Activated CD4-positive, alpha-beta T cell treated with anti-CD3 and anti-CD28 coated beads, Interleukin-2, Interleukin-6, amounts not matched to agents 100 ng/mL and 50 ng/mL, durations not matched to agents 16 hours and 8 hours (primary cell): ENCODE measurements at regions not wholly inside any gene's neighbourhood (a gene's known extent, or its start where the extent isn't known, plus 50 kb on each side); places are given as distances from the start of the nearest gene placed in this dataset.
"Not testable (repeated sequence)": the region's sequence is repeated elsewhere in the genome, so short reads cannot be mapped to it uniquely, and the experiment has no call there.

ENCODE experiments used
- DNase-seq: peaks from one replicate; pipeline ENCODE4 v3.0.0-alpha.2; 2020

GRCh38 chr3:127435299-127435698 lies 147.5 kb upstream of the PRR20G start:
- not testable (repeated sequence) for DNase-seq

- DNase-seq, result no peak
These were observed 143.2 kb upstream of the PRR20G start for GRCh38 chr3:127431066-127431465.

DNA sequence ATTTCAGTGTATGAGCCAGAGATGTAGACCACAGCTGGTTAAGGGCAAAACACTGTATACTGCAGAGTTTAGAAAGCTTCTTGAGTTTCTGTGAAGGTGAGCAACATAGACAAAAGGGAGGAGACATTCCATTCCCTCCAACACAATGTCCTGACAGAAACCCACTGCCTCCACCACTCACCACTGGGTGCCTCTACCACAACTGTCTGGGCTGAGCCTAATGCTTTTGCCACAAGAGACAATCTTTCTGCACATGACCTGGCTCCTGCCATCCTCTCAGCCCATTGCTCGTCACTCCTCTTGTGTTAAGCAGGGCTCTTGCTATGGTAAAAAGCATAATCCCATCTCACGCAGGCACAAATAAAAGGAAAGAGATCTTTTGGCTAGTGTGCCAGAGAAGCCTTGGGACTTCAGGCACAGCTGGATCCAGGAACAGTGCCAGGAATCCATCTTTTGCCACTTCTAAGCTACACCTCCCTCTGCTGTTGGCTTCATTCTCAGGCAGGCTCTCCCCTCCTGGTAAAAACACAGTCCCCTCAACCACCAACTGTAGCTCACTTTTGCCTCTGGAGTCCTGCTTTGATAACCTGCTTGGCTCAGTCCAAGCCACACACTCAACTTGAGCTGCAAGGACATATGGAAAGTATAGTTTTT lies 140.6 kb upstream of the PRR20G start:
- DNase-seq, result no peak

DNA sequence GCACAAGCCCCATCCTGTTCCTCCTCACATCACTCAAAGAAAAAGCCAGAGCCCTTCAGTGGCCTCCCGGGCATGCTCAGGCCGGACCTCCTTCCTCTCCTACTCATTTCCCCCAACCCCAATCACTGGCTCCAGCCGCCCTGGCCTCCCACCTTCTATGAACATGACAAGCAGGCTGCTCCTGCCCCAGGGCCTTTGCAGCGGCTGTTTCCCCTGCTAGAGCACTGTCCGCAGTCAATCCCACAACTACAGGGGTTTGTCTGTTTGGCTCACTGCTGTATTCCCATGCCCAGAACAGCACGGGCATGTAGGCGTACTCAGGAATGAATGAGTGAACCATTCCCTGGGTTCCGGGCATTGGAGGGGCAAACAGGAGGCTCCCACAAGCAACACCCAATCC lies 139.8 kb upstream of the PRR20G start:
- no peak for DNase-seq

- DNase-seq, result no peak
These were observed 139.3 kb upstream of the PRR20G start for GRCh38 chr3:127427156-127427555.

DNA sequence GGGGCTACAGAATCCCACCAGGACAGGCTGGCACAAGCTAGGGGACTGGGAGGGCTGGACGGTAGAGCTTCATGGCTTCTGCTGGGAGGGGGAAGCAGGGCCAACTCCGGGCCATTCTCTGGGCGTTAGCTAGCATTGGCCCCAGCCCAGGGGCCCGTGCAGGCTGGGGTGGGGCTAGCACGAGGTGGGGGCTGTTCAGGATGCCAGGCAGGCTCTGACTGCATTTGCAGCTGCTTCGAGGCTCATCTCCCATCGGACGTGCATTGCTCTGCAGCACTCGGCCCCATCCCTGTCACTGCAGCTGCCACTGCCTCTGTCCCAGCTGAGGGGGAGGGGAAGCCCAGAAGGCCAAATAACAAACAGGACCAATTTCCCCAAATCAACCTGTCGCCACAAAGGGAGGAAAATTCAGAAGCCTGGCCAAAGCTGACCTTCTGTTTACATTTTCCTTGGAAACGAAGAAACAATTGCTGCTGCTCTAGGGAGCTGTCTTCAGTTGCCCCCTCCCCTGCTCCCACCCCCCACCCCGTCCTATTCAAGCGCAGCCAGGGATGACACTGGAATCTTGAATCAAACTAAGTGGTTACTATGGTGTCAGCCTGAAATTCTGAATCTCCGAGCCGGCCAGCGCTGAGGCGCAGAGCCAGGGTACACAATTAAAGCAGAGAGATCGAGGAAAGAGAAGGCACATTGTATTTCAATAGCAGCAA lies 138.8 kb upstream of the PRR20G start:
- DNase-seq, result no peak

DNA sequence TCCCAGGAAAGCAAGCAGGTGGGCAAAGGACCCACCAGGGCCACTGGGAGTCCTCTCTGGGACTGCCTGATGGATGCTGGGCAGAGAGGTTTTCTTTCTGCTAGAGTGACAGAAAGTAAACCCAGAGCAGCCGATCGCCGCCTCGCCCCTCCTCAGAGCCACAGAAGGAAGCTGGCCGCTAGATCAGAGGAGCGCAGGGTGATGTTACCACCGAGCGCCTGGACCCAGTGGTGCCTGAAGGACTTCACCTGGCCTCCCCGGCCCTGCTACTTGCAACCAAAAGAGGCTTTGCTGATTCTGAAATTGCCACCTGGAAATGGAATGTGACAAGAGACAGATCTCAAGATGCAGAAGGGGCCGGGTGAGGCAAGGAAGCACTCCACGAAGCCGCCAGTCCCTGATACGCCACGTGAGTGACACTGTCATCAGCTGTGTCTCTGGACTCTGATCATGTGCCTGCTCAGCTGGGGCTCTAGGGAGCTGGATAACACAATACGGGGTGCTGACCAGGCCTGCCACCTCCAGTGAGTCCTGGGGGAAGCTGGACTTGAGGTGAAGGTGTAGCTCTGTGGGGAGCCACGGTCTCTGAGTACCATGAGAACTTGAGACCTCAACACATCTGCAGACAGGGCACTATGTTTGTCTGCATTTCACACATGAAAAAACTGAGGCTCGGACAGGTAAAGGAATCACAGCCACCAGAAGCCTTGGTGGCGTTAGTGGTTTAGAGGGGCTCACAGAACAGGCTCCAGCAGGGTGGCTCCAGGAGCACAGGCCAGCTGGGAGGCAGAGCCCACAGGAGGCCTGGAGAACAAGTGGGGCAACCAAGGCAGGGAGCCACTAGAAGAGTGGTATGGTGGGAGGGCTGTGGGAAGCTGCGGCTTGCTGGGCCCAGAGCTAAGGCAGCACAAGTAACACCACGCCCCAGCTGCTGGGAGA lies 137.9 kb upstream of the PRR20G start:
- no peak for DNase-seq

DNA sequence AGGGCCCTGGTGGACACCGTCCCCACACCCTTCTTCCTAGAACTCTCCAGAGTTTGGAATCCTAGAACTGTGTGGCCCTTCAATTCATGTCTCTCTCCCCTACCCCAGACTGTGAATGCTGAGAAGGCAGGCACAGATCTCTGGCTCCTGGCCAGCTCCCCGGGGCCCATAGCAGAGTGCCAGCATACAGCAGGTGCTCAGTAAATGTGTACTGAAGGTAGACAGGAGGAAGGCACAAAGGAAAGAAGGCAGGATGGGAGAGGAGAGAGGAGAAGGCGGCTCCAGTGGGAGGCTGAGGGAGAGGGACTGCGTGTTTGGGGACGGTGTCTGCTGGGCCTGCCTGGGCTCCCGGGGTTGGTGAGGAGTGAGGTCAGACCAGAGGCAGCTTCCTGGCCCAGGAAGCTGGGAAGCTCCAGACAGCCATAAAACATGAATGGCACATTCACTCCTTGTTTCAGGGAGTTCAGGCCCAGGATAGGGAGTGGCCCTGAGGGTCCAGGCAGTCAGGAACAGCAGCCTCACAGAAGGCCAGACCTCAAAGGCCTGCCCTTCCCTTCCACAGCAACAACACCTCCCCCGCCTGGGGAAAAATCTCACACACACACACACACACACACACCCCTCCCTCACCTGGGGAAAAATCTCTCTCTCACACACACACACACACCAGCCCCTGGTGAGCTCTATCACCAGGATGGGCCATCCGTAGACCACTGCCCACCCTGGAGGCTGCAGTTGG lies 137.1 kb upstream of the PRR20G start:
- no peak for DNase-seq

GRCh38 chr3:127423856-127424765 lies 136.3 kb upstream of the PRR20G start:
- no peak for DNase-seq

DNA sequence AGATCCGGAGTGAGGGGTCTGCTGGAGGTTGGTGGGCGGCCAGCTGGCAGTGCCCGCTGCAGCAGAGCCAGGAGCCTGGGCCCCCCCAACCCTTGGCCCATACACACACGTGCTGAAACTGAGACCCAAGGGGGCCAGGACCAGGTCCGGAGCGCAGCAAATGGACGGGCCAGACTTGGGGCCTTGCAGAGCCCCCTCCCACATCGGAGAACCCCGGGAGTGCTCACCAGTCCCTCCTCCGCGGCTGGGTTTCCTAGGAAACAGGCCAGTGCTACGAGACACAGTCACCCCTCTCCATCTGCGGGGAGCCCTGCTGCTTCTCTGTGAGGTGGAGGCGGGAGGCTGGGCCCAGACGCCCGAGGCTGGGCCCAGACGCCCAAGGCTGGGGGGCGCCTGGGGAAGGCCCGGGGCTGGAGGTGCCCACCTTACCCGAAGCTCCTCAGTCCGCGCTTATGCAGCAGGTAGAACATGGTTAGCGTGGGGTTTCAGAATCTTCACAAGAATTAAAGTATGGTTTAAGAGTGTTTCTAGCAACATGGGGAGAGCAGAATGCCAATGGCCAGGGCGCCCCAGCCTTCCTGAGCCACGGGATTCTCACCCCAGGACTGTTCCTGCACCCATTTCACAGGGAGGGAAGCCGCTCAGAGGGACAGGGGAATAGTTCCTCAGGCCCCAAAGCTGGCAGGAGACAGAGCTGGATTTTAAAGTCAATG lies 135.0 kb upstream of the PRR20G start:
- no peak for DNase-seq

DNA sequence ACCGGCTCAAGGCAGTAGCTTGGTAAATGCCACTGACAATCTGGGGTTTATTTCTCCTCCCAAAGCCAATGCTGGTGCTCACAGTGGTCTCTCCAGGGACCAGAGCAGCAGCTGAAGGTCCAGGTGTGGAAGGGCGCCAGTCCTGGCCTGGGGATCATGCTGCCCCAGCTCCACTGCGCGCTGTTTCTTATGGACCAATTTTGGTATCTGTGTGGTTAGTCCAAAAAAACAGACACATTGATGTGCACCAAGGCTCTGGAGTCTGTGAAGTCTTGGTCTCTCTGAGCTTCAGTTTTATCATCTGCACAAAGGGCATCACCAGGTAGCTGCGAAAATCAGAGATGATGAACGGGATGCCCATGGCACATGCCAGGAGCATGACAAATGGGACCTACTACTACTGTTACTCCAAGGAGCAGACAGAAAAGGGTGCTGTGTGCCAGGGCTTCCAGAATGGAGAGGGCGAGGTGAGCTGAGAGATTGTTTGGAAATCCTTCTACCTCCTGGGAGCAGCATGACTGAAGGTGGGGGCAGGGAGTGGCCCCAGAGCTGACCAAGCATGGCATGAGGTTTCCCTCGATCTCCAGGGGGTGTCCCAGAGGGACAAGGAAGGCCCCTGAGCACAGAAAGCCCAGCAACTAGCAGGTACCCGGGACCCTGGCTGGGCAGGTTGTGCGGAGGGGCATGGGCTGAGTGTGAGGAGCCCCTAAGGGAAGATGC lies 134.3 kb upstream of the PRR20G start:
- DNase-seq, result no peak

- DNase-seq, result no peak
These were observed 133.0 kb upstream of the PRR20G start for GRCh38 chr3:127420829-127421228.

GRCh38 chr3:127419641-127420553 lies 132.1 kb upstream of the PRR20G start:
- no peak for DNase-seq

- DNase-seq, result no peak
These were observed 131.3 kb upstream of the PRR20G start for GRCh38 chr3:127419182-127419581.

DNA sequence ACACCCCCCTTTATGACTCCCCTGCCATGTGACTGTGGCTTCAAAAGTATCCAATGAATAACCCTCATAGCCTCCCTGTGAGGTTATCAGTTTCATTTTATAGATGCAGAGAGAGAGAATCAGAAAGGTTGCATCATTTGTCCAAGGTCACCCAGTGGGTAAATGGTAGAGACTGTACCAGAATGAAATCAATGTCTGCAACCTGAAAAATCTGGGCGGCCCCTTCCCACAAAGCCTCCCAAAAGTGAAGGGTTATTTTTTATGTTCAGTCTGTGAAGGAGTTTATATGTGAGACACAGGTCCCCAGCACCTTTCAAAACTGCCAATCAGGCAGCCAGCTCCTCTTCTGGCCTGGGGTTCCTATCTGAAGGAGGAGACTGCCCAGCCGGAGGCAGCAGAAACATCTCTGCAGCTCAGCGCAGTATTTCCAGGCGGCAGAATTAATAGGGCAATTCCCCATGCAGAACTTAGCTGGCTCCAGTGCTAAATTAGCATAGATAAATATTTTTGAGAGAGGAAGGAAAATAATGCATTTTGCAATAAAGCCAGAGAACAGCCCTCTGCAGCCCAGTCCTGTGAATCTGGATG lies 130.8 kb upstream of the PRR20G start:
- no peak for DNase-seq

DNA sequence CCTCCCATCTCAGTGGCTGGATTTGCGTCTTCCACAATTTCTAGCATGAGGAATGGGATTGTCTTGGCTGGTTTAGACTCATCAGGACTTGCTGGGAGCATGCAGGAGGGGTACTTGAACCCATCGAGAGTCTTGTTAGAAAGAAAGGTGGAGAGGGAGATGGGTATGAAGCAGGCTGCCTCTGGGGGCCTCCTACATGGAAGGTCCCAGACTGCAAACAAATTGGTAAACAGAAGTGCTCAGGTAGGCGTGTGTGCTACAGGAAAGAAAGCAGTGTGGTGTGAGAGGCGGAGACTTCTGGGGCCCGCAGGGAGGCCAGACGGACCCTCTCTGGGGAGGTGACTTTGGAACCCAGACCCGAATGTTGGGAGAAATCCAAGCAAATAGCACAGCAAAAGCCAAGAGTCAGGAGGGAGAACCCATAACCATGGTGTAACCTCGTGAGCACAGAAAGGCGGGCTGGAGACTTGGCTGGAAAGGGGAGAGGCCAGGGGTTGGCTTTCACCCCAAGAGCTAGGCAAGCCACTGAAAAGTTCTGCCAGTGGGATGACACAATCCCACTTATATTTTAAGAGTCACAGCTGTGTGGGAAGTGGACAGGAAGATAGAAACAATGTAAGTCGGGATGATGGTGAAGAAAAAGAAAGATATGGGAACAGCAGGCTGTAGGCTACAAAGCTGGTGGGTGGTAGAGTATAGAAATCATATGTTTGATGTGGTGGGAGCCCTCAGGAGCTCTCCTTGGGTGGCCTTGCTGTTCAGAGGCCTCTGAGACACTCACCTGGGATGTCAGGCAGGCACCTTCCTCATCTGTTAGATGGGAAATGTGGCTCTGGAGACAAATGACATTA lies 130.1 kb upstream of the PRR20G start:
- no peak for DNase-seq

- no peak for DNase-seq
These were observed 126.0 kb upstream of the PRR20G start for GRCh38 chr3:127413871-127414270.

- DNase-seq, result no peak
These were observed 125.5 kb upstream of the PRR20G start for GRCh38 chr3:127413318-127413673.
